Smooth muscle cell (in vitro differentiated cells): ENCODE measurements at regions not wholly inside any gene's neighbourhood (a gene's known extent, or its start where the extent isn't known, plus 50 kb on each side); places are given as distances from the start of the nearest gene placed in this dataset.

Source experiments
- DNase-seq: peaks from one replicate; lab custom pipeline; 2025; ENCODE audit not compliant: unreplicated experiment; lab: John Stamatoyannopoulos, UW
- H2AFZ ChIP-seq: fragments of 200-600 bp; sonication (generic); 2 replicates; pipeline ENCODE4 v1.6.0; 2016; ENCODE audit warnings: antibody characterized with exemption, low read depth, mild to moderate bottlenecking
- H3F3A ChIP-seq: fragments of 200-600 bp; sonication (generic); 2 replicates; pipeline ENCODE4 v1.6.0; 2017; ENCODE audit warnings: antibody characterized with exemption, low read depth
- H3K27ac ChIP-seq: fragments of 200-600 bp; sonication (generic); 2 replicates; pipeline ENCODE4 v1.5.1; 2016; ENCODE audit warnings: low read depth, mild to moderate bottlenecking
- H3K27me3 ChIP-seq: fragments of 200-600 bp; sonication (generic); 2 replicates; pipeline ENCODE4 v1.6.1; 2016; ENCODE audit warnings: low read depth, mild to moderate bottlenecking
- H3K36me3 ChIP-seq: fragments of 200-600 bp; sonication (generic); 2 replicates; pipeline ENCODE4 v1.5.1; 2016; ENCODE audit warnings: low read depth
- H3K4me1 ChIP-seq: fragments of 200-600 bp; sonication (generic); 2 replicates; pipeline ENCODE4 v1.5.1; 2016; ENCODE audit warnings: low read depth
- H3K4me2 ChIP-seq: fragments of 200-600 bp; sonication (generic); 2 replicates; pipeline ENCODE4 v1.6.0; 2016; ENCODE audit warnings: mild to moderate bottlenecking
- H3K4me3 ChIP-seq: fragments of 200-600 bp; sonication (generic); 2 replicates; pipeline ENCODE4 v1.5.1; 2016; ENCODE audit warnings: mild to moderate bottlenecking
- H3K79me2 ChIP-seq: fragments of 200-600 bp; sonication (generic); 2 replicates; pipeline ENCODE4 v1.6.0; 2016; ENCODE audit warnings: low read depth, mild to moderate bottlenecking
- H3K9ac ChIP-seq: fragments of 200-600 bp; sonication (generic); 2 replicates; pipeline ENCODE4 v1.6.0; 2016; ENCODE audit warnings: low read depth
- H3K9me3 ChIP-seq: fragments of 200-600 bp; sonication (generic); replicated peaks from 2 replicates; pipeline ENCODE4 v1.5.1; 2016; ENCODE audit warnings: low read depth
- H4K20me1 ChIP-seq: fragments of 200-600 bp; sonication (generic); 2 replicates; pipeline ENCODE4 v1.6.0; 2016; ENCODE audit warnings: low read depth
- WGBS: methylation state at CpG from one replicate; pipeline ENCODE4 v1.1.7; 2016; ENCODE audit warnings: low lambda C conversion rate; 5-methylcytosine and 5-hydroxymethylcytosine counted together
- TF ChIP-seq, protein P1 (sequence below): fragments of 200-600 bp; sonication (generic); IDR thresholded peaks from 2 replicates; pipeline ENCODE4 v1.5.1; 2017; ENCODE audit warnings: borderline replicate concordance, mild to moderate bottlenecking, antibody characterized with exemption; ENCODE audit not compliant: insufficient read depth, poor library complexity, severe bottlenecking

DNA sequence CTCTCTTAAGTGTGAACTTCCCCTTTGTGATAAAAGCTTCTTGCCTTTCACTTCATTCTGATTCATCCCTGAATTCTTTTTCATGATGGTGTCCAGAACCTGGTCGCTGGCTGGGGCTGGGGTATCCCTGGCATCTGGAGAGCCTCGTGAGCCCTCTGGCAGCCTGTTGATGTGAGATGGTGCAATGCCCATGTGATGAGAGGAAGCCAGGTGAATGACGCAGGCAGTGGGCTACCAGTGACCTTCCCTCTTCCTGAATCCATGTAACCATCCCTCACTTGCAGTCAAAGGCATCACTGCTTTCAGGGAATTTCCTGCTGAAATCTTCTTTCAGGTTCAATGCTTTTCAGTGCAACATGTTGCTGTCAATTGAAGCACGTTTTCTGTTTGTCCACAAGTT, 158.6 kb upstream of the SLC10A2 start:
- TF ChIP-seq, protein P1, sequence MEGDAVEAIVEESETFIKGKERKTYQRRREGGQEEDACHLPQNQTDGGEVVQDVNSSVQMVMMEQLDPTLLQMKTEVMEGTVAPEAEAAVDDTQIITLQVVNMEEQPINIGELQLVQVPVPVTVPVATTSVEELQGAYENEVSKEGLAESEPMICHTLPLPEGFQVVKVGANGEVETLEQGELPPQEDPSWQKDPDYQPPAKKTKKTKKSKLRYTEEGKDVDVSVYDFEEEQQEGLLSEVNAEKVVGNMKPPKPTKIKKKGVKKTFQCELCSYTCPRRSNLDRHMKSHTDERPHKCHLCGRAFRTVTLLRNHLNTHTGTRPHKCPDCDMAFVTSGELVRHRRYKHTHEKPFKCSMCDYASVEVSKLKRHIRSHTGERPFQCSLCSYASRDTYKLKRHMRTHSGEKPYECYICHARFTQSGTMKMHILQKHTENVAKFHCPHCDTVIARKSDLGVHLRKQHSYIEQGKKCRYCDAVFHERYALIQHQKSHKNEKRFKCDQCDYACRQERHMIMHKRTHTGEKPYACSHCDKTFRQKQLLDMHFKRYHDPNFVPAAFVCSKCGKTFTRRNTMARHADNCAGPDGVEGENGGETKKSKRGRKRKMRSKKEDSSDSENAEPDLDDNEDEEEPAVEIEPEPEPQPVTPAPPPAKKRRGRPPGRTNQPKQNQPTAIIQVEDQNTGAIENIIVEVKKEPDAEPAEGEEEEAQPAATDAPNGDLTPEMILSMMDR, result no peak
- no peak overlapping the region for H3K27ac ChIP-seq
- H3K4me3 ChIP-seq, result no peak overlapping the region
- no peaks in the 10 kb centered on the region for H3K79me2 ChIP-seq
- H3K36me3 ChIP-seq, result no peaks in the 10 kb centered on the region
- H4K20me1 ChIP-seq, result no peaks in the 10 kb centered on the region
- 72% methylated on average over 4 of the region's 4 CpGs for WGBS
- H2AFZ ChIP-seq, result no peak overlapping the region
- H3K4me2 ChIP-seq, result no peak overlapping the region
- DNase-seq, result no peak
- no peaks in the 10 kb centered on the region for H3F3A ChIP-seq
- H3K4me1 ChIP-seq, result no peaks in the 10 kb centered on the region
- no peaks in the 10 kb centered on the region for H3K27me3 ChIP-seq
- no peaks in the 10 kb centered on the region for H3K9me3 ChIP-seq
- no peak overlapping the region for H3K9ac ChIP-seq

DNA sequence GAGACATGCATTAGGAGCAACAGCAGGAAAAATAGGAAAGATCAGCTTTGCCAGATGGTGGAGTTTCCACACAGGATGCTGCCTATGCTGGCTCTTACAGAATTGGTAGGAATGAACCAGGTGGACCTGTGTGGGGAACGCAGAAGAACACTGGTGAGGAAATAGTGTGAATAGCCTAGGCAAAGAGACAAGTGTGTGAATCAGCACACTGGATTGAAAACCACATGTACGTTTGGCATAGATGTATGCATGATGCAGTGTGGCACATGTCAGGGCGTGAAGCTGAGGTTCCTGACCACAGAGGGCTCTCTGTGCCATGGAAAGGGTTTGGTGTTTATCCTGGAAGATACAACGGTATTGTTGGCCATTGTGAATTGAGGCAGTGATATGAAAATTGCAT, 156.5 kb upstream of the SLC10A2 start:
- DNase-seq, result no peak
- Histone ChIP-seq H3K4me2 (no peak overlapping the region), H3K9ac (no peak overlapping the region), H3K27ac (no peak overlapping the region), H3K27me3 (no peaks in the 10 kb centered on the region), H3K79me2 (no peaks in the 10 kb centered on the region), H2AFZ (no peak overlapping the region), H3K9me3 (no peaks in the 10 kb centered on the region), H3F3A (no peaks in the 10 kb centered on the region), H4K20me1 (no peaks in the 10 kb centered on the region), H3K4me1 (no peaks in the 10 kb centered on the region), H3K4me3 (no peak overlapping the region), H3K36me3 (no peaks in the 10 kb centered on the region)
- TF ChIP-seq, protein P1, result no peak
- 83% methylated on average over 4 of the region's 4 CpGs for WGBS

DNA sequence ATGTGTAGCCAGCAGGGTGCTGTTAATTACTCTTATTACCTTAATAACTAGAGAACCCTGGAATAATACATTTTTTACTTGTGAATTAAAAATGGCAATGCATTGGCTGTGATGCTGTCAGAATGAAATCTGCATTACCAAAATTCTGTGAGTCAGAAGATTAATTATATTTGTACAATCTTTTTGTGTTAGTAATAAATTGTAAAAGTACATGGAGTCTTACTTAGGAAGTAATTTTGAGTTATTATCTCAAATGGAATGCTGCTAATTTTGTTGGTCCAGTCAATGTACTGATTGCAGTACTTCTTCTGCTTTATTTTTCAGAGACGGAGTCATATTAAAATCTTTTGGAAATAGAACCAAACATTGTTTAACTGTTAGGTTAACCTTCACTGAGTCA, 152.0 kb upstream of the SLC10A2 start:
- H2AFZ ChIP-seq, result no peak overlapping the region
- no peaks in the 10 kb centered on the region for H3K27me3 ChIP-seq
- no peaks in the 10 kb centered on the region for H3K4me1 ChIP-seq
- H3K79me2 ChIP-seq, result no peaks in the 10 kb centered on the region
- H3K36me3 ChIP-seq, result no peaks in the 10 kb centered on the region
- H3K9ac ChIP-seq, result no peak overlapping the region
- TF ChIP-seq, protein P1, result no peak
- no peaks in the 10 kb centered on the region for H3K9me3 ChIP-seq
- no peak overlapping the region for H3K4me3 ChIP-seq
- DNase-seq, result no peak
- H4K20me1 ChIP-seq, result no peaks in the 10 kb centered on the region
- H3K4me2 ChIP-seq, result no peak overlapping the region
- H3F3A ChIP-seq, result no peaks in the 10 kb centered on the region
- WGBS, result 92% methylated on average over 1 of the region's 1 CpG
- no peak overlapping the region for H3K27ac ChIP-seq

DNA sequence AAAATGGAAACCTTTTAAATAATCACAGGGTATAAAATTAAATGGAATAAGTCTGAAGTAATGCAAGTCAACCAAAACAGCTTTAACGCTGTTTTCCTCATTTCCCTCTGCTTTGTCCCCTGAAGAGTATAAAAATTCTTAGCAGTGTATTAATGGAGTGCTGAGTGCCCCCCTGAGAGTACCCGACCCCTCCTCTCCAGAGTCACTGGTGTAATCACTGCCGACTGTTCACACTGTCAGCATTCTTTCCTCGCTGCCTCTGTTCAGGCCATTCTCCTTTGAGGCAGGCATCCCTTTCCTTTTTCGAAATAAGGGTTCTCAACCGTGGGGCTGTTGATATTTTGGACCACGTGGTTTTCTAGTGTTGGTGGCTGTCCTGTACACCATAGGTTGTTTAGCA, 146.9 kb upstream of the SLC10A2 start:
- no peaks in the 10 kb centered on the region for H3K27me3 ChIP-seq
- 82% methylated on average over 7 of the region's 7 CpGs for WGBS
- H3K36me3 ChIP-seq, result no peaks in the 10 kb centered on the region
- H3K9me3 ChIP-seq, result no peaks in the 10 kb centered on the region
- no peak for DNase-seq
- no peaks in the 10 kb centered on the region for H3K4me1 ChIP-seq
- H4K20me1 ChIP-seq, result no peaks in the 10 kb centered on the region
- no peaks in the 10 kb centered on the region for H3F3A ChIP-seq
- no peaks in the 10 kb centered on the region for H3K79me2 ChIP-seq
- H3K4me3 ChIP-seq, result no peak overlapping the region
- H2AFZ ChIP-seq, result no peak overlapping the region
- no peak overlapping the region for H3K4me2 ChIP-seq
- TF ChIP-seq, protein P1, result no peak
- no peak overlapping the region for H3K9ac ChIP-seq
- no peak overlapping the region for H3K27ac ChIP-seq
